HG03571 (cell line): ENCODE measurements at regions not wholly inside any gene's neighbourhood (a gene's known extent, or its start where the extent isn't known, plus 50 kb on each side); places are given as distances from the start of the nearest gene placed in this dataset.

ENCODE experiments used
- ATAC-seq: cut with Tn5 transposase; IDR thresholded peaks from one replicate; pipeline ENCODE4 v1.9.1; 2021; ENCODE audit not compliant: unreplicated experiment

DNA sequence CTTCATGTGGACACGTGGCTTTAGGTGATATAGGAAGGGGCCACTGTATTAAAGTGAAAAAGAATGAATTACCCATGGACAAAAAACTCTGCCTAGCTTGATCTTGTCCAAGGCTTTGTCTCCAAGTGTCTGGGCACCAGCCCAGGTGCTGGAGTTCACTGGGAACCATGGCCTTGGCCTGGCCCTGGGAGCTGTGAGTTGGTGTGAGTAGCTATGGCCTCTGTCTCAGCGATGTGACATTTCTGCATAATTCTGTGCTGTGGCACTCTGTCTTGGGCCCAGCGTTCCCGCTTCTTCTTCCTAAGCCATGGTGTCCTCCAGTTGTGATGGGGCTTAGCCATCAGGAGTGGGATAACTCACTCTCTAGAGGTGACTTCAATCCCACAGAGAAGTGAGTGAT, 119.0 kb upstream of the PPP2R2D start:
- no peak for ATAC-seq

- no peak for ATAC-seq
Observed at GRCh38 chr10:131784363-131785120, 116.3 kb upstream of the PPP2R2D start.

GRCh38 chr10:131785121-131785460, 115.7 kb upstream of the PPP2R2D start:
- ATAC-seq: no peak

GRCh38 chr10:131786756-131787605, 113.8 kb upstream of the PPP2R2D start:
- no peak for ATAC-seq

GRCh38 chr10:131787961-131788360, 112.8 kb upstream of the PPP2R2D start:
- ATAC-seq: no peak

GRCh38 chr10:131788386-131788785, 112.4 kb upstream of the PPP2R2D start:
- no peak for ATAC-seq

GRCh38 chr10:131789516-131789915, 111.3 kb upstream of the PPP2R2D start:
- ATAC-seq: no peak

- no peak for ATAC-seq
Observed at GRCh38 chr10:131790021-131790420, 110.8 kb upstream of the PPP2R2D start.

DNA sequence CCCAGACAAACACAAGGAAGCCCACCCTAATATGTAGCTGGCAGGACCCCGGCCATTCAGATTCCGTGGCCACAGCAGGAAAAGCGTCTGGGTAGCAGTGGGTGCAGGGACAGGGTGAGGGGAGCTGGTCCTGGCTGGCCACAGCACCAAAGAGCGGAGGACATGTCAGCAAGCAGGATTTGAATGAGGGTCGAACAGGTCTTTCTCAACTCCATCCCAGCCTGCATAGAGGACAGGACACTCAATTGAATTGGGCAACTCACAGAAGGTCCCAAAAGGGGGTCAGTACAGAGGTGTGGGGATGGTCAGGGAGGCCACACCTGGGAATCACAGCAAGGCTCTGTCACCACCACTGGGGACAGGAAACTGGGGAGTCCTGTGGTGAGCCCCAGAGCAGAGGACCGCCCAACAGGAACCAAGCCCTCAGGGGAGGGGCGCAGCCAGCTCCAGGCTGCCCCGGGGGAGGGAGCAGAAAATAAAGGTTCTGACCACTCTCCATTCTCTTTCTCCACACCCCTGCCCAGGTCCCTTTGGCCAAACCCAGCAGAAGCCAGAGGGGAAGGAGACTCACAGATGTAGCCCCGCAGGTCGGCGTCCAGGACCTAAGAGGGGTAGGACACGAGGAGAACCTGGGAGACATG, 108.7 kb upstream of the PPP2R2D start:
- no peak for ATAC-seq

DNA sequence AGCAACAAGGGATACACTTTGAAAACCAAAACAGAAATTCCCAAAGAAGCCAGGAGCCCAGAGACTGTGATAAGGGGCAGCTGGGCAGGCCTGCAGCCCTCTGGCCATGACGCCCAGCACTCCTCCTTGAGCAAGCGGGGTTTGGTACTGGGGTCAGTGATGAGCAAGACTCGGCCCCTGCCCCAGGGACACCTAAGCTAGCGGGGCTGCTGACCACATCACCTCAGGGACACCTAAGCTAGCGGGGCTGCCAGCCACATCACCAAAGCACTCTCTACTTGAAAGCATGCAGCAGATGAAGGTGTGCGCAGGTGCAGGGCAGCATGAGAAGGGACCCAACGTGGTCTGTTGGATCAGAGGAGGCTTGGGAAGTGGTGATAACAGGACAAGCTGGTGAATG, 108.0 kb upstream of the PPP2R2D start:
- no peak for ATAC-seq

DNA sequence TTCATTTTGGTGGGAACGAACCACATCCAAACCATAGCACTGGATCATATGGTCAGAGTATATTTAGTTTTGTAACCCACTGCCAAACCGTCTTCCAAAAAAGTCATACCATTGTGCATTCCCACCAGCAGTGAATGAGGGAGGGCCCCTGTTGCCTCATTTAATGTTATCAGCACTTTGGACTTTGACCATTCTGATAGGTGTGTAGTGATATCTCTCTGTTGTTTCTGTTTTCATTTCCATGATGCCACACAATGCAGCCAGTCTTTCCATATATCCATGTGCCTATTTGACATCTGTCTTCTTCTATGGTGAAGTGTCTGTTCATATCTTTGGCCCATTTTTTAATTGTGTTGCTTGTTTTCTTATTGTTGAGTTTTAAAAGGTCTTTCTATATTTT, 105.0 kb upstream of the PPP2R2D start:
- ATAC-seq: no peak

DNA sequence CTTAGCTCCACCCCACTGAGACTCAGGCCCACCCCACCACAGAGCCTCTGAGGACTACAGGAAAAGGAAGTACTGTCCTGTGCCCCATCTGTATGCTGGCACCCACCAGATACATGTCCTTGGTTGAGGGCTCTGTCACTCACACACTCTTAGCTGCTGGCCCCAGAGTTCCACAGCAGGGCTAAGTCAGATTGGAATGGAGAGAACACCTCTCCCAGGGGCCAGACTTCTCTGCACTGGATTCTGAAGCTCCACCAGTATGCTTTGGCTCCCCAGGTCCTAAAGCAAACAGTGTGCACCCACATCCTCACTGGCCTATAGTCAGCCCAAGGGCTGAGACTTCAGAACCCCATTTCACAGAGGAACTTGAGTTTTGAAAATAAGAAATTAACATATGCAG, 103.2 kb upstream of the PPP2R2D start:
- ATAC-seq: no peak

- ATAC-seq: no peak
Observed at GRCh38 chr10:131799429-131799828, 101.4 kb upstream of the PPP2R2D start.

GRCh38 chr10:131802156-131802915, 98.5 kb upstream of the PPP2R2D start:
- no peak for ATAC-seq

DNA sequence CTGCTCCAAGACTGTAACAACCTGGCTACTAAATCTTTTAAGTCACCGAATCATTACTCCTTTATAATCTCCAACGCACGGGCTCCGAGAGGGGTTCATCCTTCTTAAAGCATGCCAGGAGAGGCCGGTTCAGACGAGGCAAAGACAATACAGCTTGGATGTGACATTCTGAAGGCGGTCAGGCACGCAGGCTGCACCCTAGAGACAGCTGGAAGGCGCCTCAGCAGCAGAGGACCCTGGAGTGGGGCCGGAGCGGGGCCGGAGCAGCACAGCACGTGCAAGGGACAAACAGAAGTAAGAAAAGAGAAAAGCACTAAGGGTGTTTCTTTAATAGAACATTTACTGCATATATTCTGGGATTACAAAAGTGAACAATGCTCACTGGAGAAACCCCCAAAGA, 97.8 kb upstream of the PPP2R2D start:
- ATAC-seq: no peak

- ATAC-seq: no peak
Observed at GRCh38 chr10:131803860-131804425, 96.9 kb upstream of the PPP2R2D start.

DNA sequence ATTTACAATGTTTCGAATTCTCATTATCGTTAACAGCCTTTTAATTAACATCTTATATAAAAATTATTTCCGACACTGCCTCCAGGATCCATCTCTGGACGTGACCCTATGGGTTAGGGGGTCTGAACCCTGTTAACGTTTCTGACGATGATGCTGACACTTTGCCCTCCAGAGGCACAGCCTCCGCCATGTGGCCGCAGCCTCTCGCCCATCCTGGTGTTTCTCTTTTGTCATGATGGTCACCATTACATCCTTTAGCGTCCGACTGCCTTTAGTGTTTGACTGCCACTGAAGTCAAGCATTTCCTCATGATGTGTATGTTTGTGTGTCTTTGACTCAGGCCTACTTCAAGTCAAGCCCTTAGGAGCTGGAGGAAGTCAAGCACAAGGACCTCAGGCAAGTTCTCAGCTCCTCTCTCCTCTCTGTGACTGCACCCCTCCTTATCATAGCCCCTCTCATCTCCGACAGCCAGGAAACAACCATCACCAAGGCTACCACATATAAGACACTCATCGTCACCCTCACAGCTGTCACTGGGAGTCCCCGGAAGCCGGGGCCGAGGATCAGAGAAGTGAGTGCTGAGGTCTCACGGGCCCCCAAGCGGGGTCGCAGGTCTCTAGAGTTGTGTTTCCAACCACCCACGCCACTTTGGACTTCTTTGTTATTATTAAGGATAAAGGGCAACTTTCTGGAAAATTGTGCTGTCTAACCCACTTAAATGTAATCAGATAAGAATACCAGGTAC, 96.1 kb upstream of the PPP2R2D start:
- no peak for ATAC-seq

DNA sequence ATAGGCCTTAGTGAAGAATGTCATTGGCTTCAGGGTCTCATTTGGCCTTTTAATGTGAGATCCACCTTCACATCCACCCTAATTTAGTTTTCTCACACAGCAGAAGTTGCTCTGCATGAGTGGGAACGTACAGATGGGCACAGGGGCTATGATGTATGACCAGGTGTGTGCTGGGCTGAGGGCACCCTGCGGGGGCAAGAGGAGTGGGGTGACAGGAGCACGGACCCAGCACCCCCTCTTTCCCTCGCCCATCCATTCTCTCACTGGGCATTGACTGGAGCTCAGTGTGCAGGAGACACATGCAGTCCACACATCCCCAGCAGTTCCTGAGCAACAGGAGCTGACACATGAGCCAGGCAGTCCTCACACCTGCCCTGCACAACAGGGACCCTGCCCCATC, 95.1 kb upstream of the PPP2R2D start:
- ATAC-seq: no peak

DNA sequence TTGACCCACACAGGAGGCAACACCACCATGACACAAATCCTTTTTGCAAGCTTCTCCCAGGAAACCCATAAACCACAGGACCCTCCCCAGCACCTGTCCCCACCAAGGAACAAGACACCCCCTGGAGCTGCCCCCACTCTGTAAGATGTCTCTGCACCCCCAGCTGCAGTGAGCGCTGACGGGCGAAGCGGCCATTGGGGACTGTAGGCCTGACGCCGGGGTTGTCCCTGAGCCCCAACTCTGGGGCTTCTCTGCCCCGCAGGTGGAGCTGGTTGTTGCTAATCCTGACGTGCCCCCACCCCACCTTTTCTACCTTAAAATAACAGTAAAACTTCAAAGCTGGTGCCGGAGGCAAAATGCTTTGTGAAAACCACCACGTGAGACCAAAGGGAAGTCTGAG, 94.7 kb upstream of the PPP2R2D start:
- ATAC-seq: no peak

DNA sequence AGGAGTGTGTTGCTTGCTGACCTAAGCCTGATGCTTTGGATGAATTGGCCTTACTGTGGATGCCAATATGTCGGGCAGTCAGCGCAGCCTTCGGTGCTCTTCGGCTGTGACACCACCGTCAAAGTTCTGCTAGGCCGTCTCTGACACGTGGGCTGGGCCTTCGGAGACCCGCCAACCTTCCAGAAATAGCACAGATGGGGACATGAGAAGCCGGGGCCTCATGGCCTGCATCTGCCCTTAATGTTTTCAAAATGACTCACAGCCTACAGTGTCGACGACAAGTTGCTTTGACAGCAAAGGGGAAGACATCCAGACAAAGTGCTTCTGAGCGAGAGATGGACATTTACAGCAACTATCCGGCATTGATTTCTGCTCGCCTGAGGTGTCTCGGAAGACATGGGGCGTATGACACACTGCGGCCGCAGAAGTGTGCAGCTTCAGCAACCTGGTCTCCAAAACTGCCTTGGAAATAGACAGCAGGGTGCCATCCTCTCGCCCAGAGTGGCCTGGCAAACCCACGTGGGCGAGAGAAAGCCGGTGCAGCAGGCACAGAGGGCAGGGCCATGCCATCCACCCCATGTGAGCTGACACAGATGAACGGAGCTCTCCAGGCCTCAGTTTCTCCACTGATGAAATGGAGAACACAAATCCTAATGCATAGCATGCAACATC, 94.0 kb upstream of the PPP2R2D start:
- ATAC-seq: no peak
